Fibroblast of lung (primary cell): ENCODE measurements at regions not wholly inside any gene's neighbourhood (a gene's known extent, or its start where the extent isn't known, plus 50 kb on each side); places are given as distances from the start of the nearest gene placed in this dataset.

Experiments used
- EZH2 ChIP-seq: IDR thresholded peaks from 2 replicates; pipeline ENCODE4 v1.5.1; 2012; ENCODE audit warnings: low read length, control low read depth, mild to moderate bottlenecking; ENCODE audit errors: missing control alignments
- TF ChIP-seq, protein P1 (sequence below), 2 donors: IDR thresholded peaks in 1 of 2; conservative IDR thresholded peaks in 1 of 2; 1 replicate in 1 of 2; 2 replicates in 1 of 2; pipeline ENCODE4 v1.5.1; 2011 to 2012; ENCODE audit warnings: low read length in 2 of 2, control low read depth in 1 of 2, inconsistent platforms in 1 of 2, low read depth in 1 of 2, mild to moderate bottlenecking in 1 of 2

DNA sequence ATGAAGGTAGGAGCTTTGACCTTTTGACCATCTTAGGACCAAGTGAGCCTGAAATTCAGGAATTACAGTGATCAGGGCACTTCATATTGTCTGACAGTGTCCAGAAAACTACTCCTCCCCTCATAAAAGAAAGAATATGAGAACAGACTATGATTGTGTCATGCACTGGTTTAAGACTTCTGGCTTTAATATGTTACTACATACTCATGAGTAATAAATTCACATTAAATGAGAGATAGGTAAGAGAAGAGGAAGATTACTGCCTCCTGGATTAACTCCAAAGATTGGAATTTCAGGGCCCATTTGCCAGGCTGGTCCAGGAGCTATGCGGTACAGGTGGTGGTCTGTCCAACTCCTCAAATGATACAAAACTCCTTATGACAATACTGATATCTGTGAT lies 213.5 kb upstream of the ADRA1B start:
- TF ChIP-seq, protein P1, sequence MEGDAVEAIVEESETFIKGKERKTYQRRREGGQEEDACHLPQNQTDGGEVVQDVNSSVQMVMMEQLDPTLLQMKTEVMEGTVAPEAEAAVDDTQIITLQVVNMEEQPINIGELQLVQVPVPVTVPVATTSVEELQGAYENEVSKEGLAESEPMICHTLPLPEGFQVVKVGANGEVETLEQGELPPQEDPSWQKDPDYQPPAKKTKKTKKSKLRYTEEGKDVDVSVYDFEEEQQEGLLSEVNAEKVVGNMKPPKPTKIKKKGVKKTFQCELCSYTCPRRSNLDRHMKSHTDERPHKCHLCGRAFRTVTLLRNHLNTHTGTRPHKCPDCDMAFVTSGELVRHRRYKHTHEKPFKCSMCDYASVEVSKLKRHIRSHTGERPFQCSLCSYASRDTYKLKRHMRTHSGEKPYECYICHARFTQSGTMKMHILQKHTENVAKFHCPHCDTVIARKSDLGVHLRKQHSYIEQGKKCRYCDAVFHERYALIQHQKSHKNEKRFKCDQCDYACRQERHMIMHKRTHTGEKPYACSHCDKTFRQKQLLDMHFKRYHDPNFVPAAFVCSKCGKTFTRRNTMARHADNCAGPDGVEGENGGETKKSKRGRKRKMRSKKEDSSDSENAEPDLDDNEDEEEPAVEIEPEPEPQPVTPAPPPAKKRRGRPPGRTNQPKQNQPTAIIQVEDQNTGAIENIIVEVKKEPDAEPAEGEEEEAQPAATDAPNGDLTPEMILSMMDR (conservative IDR thresholded peaks at IDR 0.05 in 1 of 2, IDR thresholded peaks at IDR 0.05 in 1 of 2; ENCODE audit: low read depth in 1 of 2, low read length in 2 of 2) = no peak
- TF ChIP-seq EZH2 = no peak
